ENCODE measurements at regions not wholly inside any gene's neighbourhood (a gene's known extent, or its start where the extent isn't known, plus 50 kb on each side); places are given as distances from the start of the nearest gene placed in this dataset.

DNA sequence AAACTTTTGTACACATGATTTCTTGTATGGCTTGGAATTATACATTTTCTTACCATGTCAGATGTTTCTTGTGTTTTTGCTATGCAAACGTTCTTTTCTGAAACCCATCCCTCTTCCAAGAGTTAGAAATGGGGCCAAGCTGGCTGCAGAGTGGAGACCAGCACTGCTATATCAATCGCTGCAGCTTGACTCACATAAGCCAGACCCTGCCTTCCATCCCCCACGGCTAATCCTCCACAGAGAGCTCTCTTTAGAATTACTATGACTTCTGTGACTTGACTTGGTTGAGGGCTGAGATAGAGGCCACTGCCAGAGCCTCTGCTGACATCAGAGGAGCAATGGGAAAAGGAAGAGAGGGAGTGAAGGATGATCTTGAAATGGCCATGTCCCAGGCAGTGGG, 147.9 kb downstream of the DACT1 start:
- no peak for DNase-seq

DNA sequence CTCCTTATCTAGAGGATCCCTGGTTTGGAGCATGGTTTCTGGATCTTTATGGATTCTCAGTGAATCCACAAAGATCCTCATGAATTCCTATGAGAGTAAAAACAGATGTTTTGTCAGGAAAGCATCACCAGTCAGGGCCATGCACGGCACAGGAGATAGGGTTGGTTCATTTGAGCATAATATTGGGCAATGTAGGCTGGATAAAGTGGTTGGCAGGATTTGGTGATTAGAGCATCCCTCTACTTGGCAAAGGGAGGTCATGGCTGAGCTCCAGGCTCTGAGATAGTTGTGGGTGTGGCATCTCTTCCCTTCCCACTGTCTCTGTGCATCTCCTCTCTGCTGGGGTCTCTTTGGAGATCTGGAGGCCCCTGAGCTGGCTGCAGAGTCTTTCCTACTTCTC, 149.8 kb downstream of the DACT1 start:
- no peak for DNase-seq

DNA sequence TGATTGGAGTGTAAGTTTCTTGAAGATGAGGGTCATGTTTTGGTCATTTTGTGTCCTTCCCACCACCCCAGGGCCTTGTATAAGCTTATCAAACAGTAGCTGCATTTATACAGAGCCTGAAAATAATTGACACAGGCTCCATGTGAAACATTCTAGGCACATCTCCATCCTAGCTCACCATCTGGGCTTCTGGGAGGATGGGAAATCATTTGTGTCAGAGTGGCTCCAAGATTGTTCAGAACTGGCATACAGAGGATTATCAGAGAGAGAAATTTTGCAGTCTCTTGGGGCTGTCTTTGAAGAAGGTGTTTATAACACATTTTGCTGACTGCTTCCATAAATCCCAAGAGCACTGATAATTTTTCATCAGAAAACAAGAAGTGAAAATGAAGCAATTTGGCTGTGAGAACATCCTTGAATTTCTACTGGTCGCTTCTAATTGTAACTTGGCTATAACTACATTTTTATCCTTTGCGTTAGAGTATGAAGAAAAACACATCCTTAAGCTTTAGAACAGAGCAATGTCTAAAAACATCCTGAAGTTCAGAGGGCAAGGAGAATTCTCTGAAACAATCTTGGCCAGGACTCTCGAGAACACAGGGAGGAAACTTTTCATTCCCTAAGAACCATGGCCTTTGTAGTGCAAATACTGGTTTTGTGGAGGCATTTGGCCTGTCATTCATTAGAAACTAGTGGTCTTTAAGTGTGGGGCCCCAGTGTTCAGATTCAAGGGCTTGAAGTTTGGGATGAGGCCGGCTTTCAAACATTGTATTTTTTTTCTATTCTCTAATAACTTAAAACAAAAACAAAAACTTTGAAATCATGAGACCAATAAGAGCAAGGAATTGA, 151.1 kb downstream of the DACT1 start:
- no peak for DNase-seq

DNA sequence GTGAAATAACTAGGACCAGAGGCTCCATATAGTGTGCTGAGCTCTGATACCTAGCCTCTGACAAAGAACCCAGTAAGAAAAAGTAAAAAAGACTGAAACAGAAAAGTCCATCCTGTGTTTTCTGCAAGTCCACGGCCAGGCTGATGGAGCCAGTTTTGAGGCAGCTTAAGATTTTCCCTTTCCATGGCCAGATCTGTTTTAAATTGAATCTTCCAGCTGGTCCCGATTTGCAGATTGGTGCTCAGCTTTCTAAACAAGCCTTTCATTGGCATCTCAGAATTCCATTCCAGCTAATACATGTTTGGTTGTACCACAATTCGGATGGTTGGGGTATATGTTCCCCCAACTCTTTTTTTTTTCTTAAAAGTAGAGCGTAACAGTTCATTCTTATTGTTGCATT, 152.0 kb downstream of the DACT1 start:
- DNase-seq, result no peak

DNA sequence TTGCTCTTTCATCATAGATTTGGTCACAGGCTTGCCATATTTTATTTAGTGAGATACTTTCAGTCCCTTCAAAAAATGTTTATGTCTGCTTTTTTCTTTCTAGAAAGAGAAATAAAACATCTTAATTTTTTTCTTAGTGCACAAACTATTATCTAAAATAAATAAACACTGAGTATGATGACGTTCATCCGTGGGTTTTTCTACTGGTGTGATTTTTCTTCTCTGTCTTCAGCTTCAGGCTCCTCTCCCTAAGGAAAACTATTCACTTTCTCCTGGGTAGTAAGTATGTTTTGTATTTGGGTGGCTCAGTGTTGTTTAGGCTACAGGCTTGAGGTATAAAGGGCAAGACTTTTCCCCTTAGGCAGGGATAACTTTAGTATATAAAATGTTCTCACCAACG, 154.7 kb downstream of the DACT1 start:
- DNase-seq, result no peak

DNA sequence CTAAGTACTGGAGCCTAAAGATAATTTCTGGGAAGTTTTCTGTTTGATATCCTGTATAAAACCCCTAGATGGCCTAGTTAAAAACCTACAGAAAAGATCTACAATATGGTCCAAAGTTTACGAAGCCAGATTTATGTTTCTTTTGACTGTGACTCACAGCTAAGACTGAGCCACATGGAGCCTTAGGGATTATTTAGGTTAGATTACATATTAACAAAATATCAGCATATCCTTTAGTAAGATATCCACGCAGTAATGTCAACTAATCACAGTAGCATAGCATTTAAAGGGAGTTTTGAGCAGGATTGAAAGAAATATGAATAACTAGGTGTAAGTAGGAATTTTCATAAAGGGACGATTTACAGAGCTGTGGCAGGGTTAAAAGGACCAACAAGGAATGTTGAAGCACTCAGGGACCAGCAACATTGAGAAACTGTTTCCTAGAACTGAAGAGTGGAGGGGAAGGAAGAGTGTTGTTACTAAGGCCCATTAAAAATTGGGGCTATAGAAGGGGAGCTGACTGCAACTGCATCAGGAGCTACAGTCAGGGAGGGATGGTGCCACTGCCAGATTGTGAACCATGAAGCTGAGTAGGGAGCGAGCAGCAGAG, 155.5 kb downstream of the DACT1 start:
- no peak for DNase-seq

DNA sequence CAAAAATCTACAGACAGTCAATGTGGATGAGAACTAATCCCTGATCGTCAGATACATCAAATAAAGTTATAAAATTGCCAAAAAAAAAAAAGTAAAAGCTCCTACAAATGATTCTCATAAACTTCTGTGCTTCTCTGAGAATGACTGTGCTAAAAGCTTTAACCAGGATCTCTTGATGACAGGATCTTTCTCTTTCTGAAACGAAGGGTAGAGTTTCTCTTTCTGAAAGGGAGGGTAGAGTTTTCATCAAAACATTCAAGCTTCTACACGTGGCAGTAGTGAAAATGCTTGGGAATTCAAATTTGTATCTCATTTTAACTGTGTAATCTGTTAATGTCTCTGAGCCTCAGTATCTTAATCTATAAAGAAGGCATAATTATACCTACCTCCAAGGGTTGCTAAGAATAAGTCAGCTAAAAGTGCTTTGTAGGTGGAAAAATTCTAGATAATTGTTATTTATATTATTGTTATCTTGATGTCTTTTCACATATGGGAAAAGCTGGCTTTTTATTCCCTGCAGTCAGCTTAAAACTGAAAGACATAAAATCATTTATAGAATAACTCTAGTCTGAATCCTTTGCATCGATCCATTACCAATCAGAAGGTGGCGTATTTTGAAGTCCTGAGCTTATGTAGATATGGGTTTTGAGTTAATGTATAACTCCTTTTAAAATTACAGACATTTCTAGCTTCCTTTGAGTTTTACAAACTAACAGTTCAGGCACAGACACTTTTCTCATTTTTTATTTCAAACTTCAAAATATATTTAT, 157.4 kb downstream of the DACT1 start:
- no peak for DNase-seq

DNA sequence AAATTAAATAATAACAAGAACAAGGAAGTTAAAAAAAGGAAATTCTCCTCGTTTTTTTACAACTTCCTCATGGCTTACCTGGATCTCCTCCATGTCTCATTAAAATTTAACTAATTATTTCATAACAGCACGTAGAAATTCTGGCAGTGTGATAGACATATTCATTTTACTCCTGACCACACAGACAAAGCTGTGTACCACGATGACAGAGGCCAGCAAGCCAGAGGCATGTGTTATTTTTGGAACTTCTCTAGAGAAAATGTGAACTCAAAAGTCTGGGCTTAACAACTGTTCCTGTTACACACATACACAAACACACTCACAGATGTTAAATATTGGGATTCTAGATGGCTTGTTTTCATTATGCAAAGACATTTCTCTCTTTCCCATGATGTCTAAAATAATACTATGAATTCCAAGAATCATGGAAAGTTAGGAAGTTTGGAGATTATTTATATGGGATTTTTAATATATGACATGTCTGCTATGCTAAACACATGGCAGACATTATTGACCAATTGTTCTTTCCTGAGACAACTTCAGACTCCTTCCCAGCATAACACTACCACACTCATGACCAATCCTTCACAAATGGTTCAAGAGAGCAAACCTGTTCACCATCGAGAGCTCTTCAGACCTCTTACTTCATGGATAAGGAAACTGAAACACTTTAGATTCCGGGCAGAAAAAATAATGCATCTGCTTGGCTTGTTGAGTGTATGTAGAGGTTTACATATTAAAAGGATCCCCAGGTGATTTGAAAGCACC, 158.7 kb downstream of the DACT1 start:
- no peak for DNase-seq

DNA sequence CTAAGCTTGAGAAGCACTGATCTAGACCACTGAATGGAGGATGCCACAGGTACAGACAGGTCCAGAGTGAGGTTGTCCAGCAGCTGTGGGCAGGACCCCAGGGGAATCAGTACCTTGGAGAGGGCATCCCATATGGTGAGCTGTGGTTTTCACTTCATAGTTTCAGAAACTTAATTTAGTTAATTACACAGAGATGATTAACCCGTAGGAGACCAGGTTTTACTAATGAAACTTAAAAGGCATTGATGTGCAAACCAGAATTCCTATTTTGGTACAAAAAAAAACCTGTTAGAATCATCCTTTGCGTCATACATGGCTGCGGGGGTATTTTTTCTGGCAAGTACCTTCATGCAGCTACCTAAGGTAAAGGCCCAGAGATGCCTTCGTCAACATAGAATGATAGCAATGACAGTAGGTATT, 159.3 kb downstream of the DACT1 start:
- no peak for DNase-seq

DNA sequence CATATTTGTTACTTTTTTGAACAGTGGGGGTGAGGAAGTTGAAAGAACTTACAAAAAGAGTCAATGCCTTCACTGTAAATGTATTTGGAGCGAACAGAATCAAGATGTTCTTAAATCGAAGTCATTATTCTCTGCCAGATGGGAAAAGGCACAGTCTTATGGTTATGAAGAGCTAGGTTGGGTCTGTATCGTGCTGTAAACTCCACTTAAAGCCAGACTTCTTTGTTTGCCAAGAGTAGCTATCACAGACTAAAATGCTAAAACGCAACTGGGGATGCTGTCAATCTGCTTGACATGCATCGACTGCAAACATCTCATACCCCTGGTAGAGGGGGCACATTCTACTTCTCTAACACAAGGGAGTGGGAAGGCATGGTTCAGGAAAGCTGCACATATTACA, 160.4 kb downstream of the DACT1 start:
- no peak for DNase-seq

DNA sequence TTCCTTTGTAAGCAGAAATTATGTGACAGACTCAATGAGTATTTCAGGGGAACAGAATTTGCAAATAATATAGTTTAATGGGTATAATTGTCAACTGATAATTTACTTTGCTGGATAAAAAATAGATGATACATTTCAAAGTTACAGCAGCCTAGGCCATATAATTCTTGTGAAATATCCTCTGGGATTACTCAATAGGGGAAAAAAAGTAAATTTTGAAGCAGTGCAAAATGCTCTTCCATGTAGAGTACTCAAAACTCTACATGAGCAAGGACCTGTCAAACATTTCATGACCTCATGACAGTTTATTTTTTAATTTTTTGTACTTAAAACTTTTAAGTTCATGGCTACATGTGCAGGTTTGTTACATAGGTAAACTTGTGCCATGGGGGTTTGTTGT, 163.3 kb downstream of the DACT1 start:
- no peak for DNase-seq

DNA sequence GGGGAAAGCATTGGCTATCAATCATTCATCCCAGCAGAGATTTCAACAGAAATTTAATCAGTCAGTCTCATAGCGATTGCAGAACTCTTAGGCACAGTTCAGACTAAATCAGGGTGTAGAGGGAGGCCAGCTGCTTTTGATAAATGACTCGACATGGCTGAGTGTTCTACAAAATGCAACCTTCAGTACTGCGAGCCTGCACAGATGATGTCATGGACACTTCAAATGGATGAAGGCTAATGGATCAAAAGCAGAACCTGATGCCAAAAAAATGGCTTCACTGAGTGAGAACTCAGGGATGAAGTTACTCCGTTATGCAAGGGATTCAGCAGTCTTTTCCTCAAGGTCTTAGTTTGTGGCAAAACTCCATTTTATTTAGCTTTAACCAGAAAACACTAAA, 167.3 kb downstream of the DACT1 start:
- DNase-seq, result peak; percentile 52

DNA sequence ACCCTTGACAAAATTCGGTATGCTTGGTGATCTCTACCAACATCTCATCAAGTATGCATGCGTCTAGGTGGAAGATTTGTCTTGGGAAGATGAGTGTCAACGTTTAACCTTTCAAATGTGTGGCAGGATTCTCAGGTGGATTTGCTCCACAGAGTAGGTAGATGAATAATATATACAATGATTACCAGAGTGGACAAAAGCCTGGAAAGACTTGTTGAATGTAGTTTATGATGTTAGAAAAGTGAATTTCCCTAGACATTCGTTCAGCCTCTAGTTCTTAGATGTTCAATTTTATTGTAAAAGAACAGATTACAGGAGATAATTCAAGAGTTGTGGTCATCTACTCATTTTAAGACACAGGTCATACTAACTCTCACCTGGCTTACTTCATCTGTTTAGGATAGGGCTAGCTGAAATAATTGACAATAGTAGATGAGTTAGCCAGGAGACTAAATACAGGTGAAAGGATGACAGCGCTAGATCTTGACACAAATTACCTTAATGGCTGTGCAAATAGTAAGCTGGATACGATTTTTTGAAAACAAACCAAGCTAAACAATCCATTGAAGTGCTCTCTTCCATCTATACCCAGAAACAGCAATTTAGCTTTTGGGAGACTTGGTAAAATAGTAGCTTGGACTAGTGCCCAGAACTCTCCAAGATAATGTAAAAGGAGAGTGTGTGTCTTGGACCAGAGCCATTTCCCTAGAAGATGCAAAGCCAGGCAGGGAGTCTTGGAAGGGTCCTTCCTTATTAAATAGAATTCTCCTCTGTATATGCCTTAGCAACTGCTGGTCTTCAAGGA, 168.0 kb downstream of the DACT1 start:
- peak; percentile 70 for DNase-seq

DNA sequence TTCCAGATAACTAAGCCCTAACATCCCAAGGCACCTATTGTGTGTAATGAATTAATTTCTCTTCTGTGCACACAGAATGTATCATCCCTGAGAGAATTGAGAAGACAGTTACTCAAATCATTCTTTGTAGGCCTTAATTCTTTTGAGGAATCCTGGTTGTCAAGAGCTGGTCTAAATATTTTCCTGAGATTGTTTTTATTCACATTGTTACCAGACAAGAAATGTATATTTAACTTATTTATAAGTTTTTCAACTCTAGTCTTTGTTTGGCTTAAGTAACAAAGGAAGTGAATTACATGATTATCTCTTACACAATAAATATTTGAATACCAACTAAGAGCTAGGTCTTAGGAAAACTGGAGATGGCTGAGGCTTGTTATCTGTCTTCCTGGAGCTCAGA, 169.4 kb downstream of the DACT1 start:
- DNase-seq, result peak; percentile 15

DNA sequence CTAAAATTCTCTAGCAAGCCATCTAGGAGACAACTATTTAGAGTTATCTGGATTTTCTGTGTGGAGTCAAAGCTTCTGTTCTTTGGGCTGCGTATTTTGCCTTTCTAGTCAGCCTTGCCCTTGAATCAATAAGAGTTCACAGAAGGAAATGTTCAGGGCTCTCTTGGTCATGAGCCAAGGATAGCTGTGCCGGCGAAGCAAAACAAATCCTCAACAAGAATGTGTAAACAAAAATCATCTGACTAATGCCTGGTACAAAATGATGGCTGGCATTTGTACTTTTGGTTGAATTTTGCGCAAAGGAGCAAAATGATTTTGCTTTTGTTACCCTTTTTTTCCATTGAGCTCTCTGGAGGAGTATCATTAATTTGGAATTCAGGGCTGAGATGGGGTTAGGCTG, 171.1 kb downstream of the DACT1 start:
- DNase-seq, result no peak

DNA sequence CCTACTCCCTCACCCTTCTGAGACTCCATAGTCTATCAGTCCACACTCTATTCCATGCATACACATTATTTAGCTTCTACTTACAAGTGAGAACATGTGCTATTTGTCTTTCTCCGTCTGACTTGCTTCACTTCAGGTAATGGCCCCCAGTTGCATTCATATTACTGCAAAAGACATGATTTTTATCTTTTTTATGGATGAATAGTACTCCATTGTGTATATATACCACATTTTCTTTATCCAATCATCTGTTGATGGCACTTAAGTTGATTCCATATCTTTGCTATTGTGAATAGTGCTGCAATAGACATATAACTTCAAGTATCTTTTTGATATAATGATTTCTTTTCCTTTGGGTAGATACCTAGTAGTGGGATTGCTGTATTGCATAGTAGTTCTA, 171.8 kb downstream of the DACT1 start:
- no peak for DNase-seq

DNA sequence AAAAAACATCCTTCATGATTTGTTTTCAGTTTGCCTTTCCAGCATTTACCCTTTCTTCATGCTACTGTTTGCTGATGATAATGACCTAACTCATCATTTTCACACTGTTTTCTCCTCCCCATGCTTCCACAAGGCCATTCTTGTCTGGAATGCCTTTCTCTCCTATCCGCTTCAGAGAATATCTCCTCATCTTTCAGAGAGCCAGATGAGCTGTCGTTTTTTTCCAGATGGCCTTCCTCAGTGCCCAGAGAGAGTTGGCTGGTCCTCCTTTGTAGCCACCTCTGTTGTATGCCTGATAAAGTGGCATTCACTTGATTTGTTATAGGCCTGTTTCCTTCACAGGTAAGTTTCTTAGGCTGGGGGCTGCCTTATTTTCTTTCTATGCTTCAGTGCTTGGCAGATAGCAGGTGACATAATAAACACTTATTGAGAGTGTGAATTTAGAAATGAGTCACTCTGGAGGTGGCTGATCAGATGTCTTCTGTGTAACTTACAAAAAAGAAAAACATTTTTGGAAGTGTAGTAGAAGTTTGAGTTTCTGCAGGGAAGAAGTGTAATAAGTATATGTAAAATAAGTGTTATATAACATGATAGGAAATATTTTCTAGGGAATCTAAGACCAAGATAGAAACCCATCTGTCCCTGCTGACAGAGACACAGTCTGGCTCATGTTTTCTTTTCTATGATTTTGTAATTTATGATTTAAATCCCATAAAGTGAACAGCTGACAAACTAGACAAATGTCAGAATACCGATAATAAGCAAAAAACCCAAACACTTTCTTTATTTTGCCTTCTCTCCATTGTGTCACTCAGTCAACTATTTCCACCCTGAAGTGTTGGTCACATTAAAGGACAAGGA, 174.5 kb downstream of the DACT1 start:
- no peak for DNase-seq

DNA sequence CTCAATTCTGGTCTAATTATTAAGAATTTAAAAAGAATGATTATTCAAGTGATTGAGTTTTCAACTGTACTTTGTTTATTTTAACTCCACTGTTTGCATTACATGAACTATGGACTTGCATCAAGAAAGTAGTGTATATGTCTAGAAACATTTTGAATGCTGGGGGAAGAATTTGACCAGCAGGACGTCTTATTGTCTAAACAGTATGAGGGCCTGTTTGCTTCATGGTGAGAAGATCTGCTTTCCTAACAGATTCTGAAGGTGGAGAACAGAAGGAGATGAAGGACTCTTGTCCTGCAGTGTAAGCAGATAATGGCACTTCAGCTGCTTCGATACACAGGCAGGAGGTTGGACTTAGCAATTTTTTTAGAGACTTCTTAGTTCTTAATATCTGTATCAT, 176.0 kb downstream of the DACT1 start:
- no peak for DNase-seq

DNA sequence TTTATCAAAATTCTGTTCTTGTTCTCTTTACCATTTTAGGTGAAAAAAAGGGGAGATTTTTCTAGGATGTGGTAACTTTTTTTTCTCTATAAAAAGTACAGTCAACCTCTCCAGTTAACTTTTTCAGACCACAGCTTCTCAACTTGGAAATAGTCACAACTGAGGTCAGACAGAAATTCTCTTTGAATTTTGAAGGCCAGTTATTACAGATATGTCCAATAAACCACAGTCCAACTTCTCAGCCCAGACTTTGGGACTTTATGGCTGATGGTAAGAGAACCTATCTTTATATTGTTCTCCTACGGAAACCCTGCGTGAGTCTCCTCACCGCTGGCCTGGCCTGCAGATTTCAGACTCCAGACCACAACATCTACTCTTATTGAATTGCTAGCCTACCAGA, 176.7 kb downstream of the DACT1 start:
- DNase-seq, result no peak

DNA sequence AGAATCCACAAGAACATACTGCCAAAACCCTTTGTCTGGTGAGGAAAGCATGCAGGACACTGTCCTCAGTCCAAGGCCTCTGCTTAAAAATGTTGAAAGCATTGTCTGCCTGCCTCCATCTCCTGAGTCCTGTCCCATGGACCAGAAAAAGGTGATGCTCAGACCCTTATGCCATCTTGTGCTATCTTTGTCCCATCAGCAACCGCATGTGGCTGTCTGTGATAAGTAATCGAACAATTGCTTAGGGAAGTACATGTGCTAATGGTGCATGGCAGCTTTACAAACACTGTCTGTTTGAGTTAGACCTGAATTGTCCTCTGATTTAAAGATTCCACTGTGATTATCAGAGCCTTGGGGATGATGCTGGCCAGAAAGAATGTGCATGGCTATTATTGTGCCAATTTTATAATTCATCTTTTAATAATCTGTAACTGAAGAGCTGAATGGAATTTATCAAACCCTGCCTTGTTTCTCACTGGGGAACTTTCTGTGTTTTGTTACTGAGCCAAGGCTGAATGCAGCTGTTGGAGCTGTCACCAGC, 177.5 kb downstream of the DACT1 start:
- peak; percentile 15 for DNase-seq

DNA sequence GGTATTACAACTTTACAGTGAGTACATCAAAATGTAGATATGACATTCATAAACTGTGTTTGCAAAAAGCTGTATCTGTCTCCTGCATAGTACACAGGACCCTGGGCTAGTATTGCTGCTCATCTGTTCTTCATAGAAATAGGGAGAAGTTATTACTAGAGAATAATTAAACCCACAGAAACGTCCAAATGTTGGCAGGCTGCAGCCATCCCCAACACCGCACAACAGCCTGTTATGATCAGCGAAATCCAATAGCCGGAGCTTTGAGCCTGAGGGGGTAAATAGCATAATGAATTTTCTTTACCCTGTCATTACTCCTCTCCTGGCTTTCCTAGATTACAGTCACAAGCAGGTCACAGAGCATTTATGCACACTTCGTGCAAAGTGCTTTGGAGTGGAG, 178.0 kb downstream of the DACT1 start:
- no peak for DNase-seq

Data from NCI-H226 (cell line).